Nephron (organoid): ENCODE measurements at regions not wholly inside any gene's neighbourhood (a gene's known extent, or its start where the extent isn't known, plus 50 kb on each side); places are given as distances from the start of the nearest gene placed in this dataset.
"Not testable (repeated sequence)": the region's sequence is repeated elsewhere in the genome, so short reads cannot be mapped to it uniquely, and the experiment has no call there.

ENCODE experiments used
- H3K27ac Mint-ChIP-seq, 3 experiments: 2 replicates each; pipeline ENCODE4 v1.8.0; 2020; ENCODE audit warnings: mixed read lengths in 3 of 3, mild to moderate bottlenecking in 2 of 3, moderate library complexity in 1 of 3
- H3K27me3 Mint-ChIP-seq: 2 replicates; pipeline ENCODE4 v1.8.0; 2021; ENCODE audit warnings: low read depth, mild to moderate bottlenecking, moderate library complexity, mixed read lengths
- H3K36me3 Mint-ChIP-seq: 2 replicates; pipeline ENCODE4 v1.8.0; 2020; ENCODE audit warnings: low read depth, mixed read lengths
- H3K4me1 Mint-ChIP-seq: 2 replicates; pipeline ENCODE4 v1.8.0; 2020; ENCODE audit warnings: mixed read lengths
- H3K4me3 Mint-ChIP-seq, 3 experiments: 2 replicates each; pipeline ENCODE4 v1.8.0; 2020; ENCODE audit warnings: mild to moderate bottlenecking in 3 of 3, mixed read lengths in 3 of 3, moderate library complexity in 2 of 3
- H3K9me3 Mint-ChIP-seq: 2 replicates; pipeline ENCODE4 v1.8.0; 2020; ENCODE audit warnings: mixed read lengths
- TF ChIP-seq, protein P1 (sequence below), 3 experiments: fragments of 200-600 bp; sonication (generic); IDR thresholded peaks; one replicate each; pipeline ENCODE4 v1.5.0; 2021; ENCODE audit warnings: antibody characterized with exemption in 3 of 3; ENCODE audit not compliant: unreplicated experiment in 3 of 3

GRCh38 chr1:103457886-103458455 lies 67.5 kb upstream of the RNPC3 start:
- TF ChIP-seq, protein P1, sequence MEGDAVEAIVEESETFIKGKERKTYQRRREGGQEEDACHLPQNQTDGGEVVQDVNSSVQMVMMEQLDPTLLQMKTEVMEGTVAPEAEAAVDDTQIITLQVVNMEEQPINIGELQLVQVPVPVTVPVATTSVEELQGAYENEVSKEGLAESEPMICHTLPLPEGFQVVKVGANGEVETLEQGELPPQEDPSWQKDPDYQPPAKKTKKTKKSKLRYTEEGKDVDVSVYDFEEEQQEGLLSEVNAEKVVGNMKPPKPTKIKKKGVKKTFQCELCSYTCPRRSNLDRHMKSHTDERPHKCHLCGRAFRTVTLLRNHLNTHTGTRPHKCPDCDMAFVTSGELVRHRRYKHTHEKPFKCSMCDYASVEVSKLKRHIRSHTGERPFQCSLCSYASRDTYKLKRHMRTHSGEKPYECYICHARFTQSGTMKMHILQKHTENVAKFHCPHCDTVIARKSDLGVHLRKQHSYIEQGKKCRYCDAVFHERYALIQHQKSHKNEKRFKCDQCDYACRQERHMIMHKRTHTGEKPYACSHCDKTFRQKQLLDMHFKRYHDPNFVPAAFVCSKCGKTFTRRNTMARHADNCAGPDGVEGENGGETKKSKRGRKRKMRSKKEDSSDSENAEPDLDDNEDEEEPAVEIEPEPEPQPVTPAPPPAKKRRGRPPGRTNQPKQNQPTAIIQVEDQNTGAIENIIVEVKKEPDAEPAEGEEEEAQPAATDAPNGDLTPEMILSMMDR (IDR thresholded peaks at IDR 0.05; ENCODE audit: unreplicated experiment in 3 of 3) = no peak
- no peaks in the 10 kb centered on the region for H3K36me3 Mint-ChIP-seq
- peaks cover 6% of the 10 kb centered on the region for H3K4me1 Mint-ChIP-seq
- H3K27me3 Mint-ChIP-seq = no peaks in the 10 kb centered on the region
- H3K27ac Mint-ChIP-seq = peak overlapping the region; percentile 7 to 64 (median 58)
- no peaks in the 10 kb centered on the region for H3K9me3 Mint-ChIP-seq
- no peak overlapping the region for H3K4me3 Mint-ChIP-seq

DNA sequence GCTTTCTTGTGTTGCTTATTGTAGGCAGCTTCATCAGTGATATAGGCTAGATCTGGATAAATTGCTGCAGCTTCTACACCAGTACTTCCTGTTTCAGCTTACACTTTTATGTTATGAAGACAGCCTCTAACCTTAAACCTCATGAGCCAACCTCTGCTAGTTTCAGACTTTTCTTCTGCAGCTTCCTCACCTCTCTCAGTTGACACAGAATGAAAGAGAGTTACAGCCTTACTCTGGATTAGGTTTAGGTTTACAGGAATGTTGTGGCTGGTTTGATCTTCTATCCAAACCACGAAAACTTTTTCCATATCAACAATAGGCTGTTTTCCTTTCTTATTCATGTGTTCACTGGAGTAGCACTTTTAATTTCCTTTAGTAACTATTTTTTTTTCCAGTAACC lies 76.9 kb upstream of the RNPC3 start:
- Mint-ChIP-seq H3K27ac (no peak overlapping the region), H3K4me3 (no peak overlapping the region), H3K9me3 (no peaks in the 10 kb centered on the region), H3K4me1 (no peaks in the 10 kb centered on the region), H3K27me3 (no peaks in the 10 kb centered on the region), H3K36me3 (no peaks in the 10 kb centered on the region)
- TF ChIP-seq, protein P1 (IDR thresholded peaks at IDR 0.05; ENCODE audit: unreplicated experiment in 3 of 3) = no peak

DNA sequence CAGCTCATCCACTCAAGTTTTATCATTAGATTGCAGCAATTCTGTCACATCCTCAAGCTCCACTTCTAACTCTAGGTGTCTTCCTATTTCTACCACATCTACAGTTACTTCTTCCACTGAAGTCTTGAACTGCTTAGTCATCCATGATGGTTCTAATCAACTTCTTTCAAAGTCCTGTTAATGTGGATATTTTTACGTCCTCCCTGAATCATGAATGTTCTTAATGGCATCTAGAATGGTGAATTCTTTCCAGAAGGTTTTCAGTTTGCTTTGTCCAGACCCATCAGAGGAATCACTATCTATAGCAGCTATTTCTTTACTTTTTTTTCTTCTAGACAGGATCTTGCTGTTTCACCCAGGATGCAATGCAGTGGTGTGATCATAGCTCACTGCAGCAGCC lies 78.0 kb upstream of the RNPC3 start:
- TF ChIP-seq, protein P1 (IDR thresholded peaks at IDR 0.05; ENCODE audit: unreplicated experiment in 3 of 3) = no peak
- H3K27me3 Mint-ChIP-seq = no peaks in the 10 kb centered on the region
- H3K9me3 Mint-ChIP-seq = no peaks in the 10 kb centered on the region
- H3K36me3 Mint-ChIP-seq = no peaks in the 10 kb centered on the region
- H3K4me3 Mint-ChIP-seq = no peak overlapping the region
- no peaks in the 10 kb centered on the region for H3K4me1 Mint-ChIP-seq
- H3K27ac Mint-ChIP-seq = no peak overlapping the region

DNA sequence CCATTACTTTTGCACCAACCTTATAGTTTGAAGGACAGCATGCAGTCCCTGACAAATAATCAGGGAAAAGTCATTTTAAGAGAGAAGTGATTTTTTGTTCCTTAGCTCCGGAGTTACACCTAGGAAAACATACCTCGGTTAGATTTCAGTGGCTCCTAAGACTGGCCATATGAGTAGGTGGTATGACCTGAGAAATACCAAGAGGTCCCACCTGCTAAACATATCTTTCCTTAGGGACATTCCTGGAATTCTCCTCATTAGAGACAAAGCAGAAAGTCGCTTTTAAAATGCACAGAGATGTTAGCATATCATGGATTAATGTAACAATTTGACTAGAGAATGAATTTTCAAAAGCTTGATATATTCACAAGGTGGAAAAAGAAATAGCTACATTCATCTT lies 84.2 kb upstream of the RNPC3 start:
- H3K27me3 Mint-ChIP-seq = no peaks in the 10 kb centered on the region
- H3K36me3 Mint-ChIP-seq = no peaks in the 10 kb centered on the region
- no peak overlapping the region for H3K4me3 Mint-ChIP-seq
- H3K27ac Mint-ChIP-seq = no peak overlapping the region
- TF ChIP-seq, protein P1 (IDR thresholded peaks at IDR 0.05; ENCODE audit: unreplicated experiment in 3 of 3) = no peak
- no peaks in the 10 kb centered on the region for H3K9me3 Mint-ChIP-seq
- H3K4me1 Mint-ChIP-seq = peaks cover 11% of the 10 kb centered on the region

GRCh38 chr1:103436568-103437100 lies 88.9 kb upstream of the RNPC3 start:
- not testable (repeated sequence) for H3K27me3 Mint-ChIP-seq

GRCh38 chr1:103435443-103435842 lies 90.1 kb upstream of the RNPC3 start:
- peaks cover 11% of the 10 kb centered on the region for H3K4me1 Mint-ChIP-seq
- no peaks in the 10 kb centered on the region for H3K9me3 Mint-ChIP-seq
- no peak overlapping the region for H3K27ac Mint-ChIP-seq
- no peaks in the 10 kb centered on the region for H3K36me3 Mint-ChIP-seq
- H3K27me3 Mint-ChIP-seq = no peaks in the 10 kb centered on the region
- TF ChIP-seq, protein P1 (IDR thresholded peaks at IDR 0.05; ENCODE audit: unreplicated experiment in 3 of 3) = no peak
- H3K4me3 Mint-ChIP-seq = no peak overlapping the region

More at GRCh38 chr1:103436568-103437100, 88.9 kb upstream of the RNPC3 start:
- H3K4me3 Mint-ChIP-seq, H3K9me3 Mint-ChIP-seq, H3K36me3 Mint-ChIP-seq, H3K27ac Mint-ChIP-seq: not testable (repeated sequence)
- peaks cover 11% of the 10 kb centered on the region for H3K4me1 Mint-ChIP-seq
